ENCODE measurements at regions not wholly inside any gene's neighbourhood (a gene's known extent, or its start where the extent isn't known, plus 50 kb on each side); places are given as distances from the start of the nearest gene placed in this dataset.

GRCh38 chr11:121696177-121696871 lies 243.6 kb upstream of the SORL1-AS1 start:
- no peak for DNase-seq (ENCODE audit: low spot score in 2 of 2)
- no peaks in the 10 kb centered on the region for H3K9me3 ChIP-seq
- H3K4me1 ChIP-seq, result no peaks in the 10 kb centered on the region; the same call in 1 of the 2 replicates
- in situ Hi-C loops (cut with MboI; ENCODE audit: low sequenced_read_pairs), result no loop called here
- no peaks in the 10 kb centered on the region for H3K36me3 ChIP-seq (replicated peaks)
- no peak overlapping the region for H3K4me3 ChIP-seq
- H3K27me3 ChIP-seq (ENCODE audit: low read depth), result peaks cover 3% of the 10 kb centered on the region; the same call in 1 of the 2 replicates

DNA sequence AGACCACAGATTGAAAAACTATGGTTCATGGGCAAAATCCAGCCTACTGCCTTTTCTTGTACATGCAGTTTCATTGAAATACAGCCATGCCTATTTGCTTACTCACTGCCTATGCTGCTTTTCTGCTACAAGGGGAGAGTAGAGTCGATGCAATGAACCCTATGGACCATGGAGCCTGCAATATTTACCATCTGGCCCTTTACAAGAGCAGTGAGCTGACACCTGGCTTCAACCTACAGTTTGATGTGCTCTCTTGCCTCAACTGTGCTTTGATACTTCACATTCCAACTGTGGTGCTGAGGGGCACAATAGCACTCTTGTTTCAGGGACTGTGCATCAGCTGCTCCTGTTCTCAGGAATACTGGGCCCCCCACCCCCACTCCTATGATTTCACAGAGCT lies 239.5 kb upstream of the SORL1-AS1 start:
- in situ Hi-C loops (cut with MboI; ENCODE audit: low sequenced_read_pairs), result no loop called here
- H3K9me3 ChIP-seq, result no peaks in the 10 kb centered on the region
- no peak overlapping the region for H3K4me3 ChIP-seq
- no peaks in the 10 kb centered on the region for H3K36me3 ChIP-seq (replicated peaks)
- H3K4me1 ChIP-seq, result no peaks in the 10 kb centered on the region
- no peaks in the 10 kb centered on the region for H3K27me3 ChIP-seq (ENCODE audit: low read depth)
- no peak for DNase-seq (ENCODE audit: low spot score in 2 of 2)

GRCh38 chr11:121688860-121689614 lies 236.3 kb upstream of the SORL1-AS1 start:
- no peaks in the 10 kb centered on the region for H3K27me3 ChIP-seq (ENCODE audit: low read depth)
- H3K9me3 ChIP-seq, result no peaks in the 10 kb centered on the region
- H3K36me3 ChIP-seq (replicated peaks), result no peaks in the 10 kb centered on the region
- no peak for DNase-seq (ENCODE audit: low spot score in 2 of 2)
- in situ Hi-C loops (cut with MboI; ENCODE audit: low sequenced_read_pairs), result no loop called here
- H3K4me3 ChIP-seq, result no peak overlapping the region
- H3K4me1 ChIP-seq, result no peaks in the 10 kb centered on the region

- no peak overlapping the region for H3K4me3 ChIP-seq
- H3K36me3 ChIP-seq (replicated peaks), result no peaks in the 10 kb centered on the region
- in situ Hi-C loops (cut with MboI; ENCODE audit: low sequenced_read_pairs), result no loop called here
- no peaks in the 10 kb centered on the region for H3K4me1 ChIP-seq
- no peaks in the 10 kb centered on the region for H3K9me3 ChIP-seq
- H3K27me3 ChIP-seq (ENCODE audit: low read depth), result no peaks in the 10 kb centered on the region
- no peak for DNase-seq (ENCODE audit: low spot score in 2 of 2)
Measured at GRCh38 chr11:121688055-121688491, 235.3 kb upstream of the SORL1-AS1 start.

DNA sequence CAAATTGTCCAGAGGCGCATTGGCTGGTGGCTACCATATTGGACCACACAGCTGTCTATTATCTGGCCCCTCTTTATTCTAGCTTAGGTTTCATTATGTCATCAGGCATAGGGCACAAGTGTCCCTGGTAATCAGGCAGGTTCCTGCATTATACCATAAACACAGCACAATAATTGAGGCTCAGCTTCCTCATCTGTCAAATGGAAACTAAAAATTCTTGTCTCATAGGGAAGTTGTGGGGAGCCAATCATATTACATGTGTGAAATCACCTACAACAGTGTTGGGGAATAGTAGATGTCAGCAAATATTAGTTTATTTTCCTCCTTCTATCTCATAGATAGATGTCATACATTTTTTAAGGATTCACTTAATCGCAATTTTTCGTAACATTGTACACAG lies 231.0 kb upstream of the SORL1-AS1 start:
- Histone ChIP-seq H3K9me3 (no peaks in the 10 kb centered on the region), H3K36me3 (replicated peaks) (no peaks in the 10 kb centered on the region), H3K27me3 (ENCODE audit: low read depth) (no peaks in the 10 kb centered on the region), H3K4me3 (no peak overlapping the region), H3K4me1 (no peaks in the 10 kb centered on the region)
- in situ Hi-C loops (cut with MboI; ENCODE audit: low sequenced_read_pairs), result no loop called here
- no peak for DNase-seq (ENCODE audit: low spot score in 2 of 2)
